DMS 273 (cell line): ENCODE measurements at regions not wholly inside any gene's neighbourhood (a gene's known extent, or its start where the extent isn't known, plus 50 kb on each side); places are given as distances from the start of the nearest gene placed in this dataset.
"Not testable (repeated sequence)": the region's sequence is repeated elsewhere in the genome, so short reads cannot be mapped to it uniquely, and the experiment has no call there.

Experiments used
- DNase-seq: peaks from one replicate; lab custom pipeline; 2025; ENCODE audit not compliant: unreplicated experiment; lab: John Stamatoyannopoulos, UW

DNA sequence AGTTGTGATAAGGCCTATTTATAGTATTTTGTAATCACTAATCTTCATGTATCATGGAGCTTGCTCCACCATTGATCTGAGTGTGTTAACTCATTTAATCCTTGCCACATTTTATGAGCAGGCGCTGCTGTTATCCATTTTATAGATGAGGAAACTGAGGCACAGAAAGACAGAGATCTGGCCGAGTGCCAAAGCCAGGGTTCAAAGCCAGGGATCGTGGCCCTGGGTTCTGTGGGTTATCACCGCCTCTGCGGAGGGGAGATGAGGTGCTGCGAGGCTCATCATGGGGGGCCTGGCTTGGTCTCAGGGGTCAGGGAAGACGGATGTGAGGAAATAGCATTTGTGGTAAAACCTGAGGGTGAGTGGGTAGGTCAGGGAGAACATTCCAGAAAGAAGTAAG lies 193.9 kb downstream of the KLRB1 start:
- DNase-seq, result not testable (repeated sequence)

GRCh38 chr12:9412459-9412858 lies 195.3 kb downstream of the KLRB1 start:
- not testable (repeated sequence) for DNase-seq

GRCh38 chr12:9411616-9412268 lies 196.0 kb downstream of the KLRB1 start:
- DNase-seq, result not testable (repeated sequence)

- not testable (repeated sequence) for DNase-seq
Measured at GRCh38 chr12:9407425-9407748, 199.2 kb upstream of the PZP start.

DNA sequence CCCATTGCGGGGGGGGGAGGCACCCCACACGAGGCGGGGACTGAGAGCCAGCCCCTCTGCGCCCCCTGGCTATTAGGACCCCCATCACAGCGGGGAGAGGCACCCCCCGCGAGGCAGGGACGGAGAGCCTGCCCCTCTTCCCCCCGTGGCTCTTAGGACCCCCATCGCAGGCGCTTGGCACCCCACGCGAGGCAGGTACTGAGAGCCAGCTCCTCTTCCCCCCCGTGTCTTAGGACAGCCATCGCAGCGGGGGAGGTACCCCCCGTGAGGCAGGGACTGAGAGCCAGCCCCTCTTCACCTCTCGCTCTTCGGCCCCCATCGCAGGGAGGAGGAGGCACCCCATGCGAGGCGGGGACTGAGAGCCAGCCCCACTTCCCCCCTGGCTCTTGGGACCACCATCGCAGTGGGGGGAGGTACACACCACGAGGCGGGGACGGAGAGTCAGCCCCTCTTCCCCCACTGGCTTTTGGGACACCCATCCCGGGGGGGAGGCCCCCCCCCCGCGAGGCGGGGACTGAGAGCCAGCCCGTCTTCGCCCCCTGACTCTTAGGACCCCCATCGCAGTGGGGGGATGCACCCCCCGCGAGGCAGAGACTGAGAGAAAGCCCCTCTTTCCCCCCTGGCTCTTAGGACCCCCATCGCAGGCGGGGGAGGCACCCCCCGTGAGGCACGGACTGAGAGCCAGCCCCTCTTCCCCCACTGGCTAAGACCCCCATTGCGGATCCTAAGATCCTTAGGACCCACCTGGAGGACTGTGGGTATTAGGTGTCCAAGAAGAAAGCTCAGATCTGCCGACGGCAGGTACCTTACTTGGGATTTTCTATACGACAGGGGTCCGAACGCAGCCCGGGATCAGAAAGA lies 198.6 kb upstream of the PZP start:
- DNase-seq, result no peak

GRCh38 chr12:9405886-9406563 lies 197.8 kb upstream of the PZP start:
- DNase-seq, result no peak

DNA sequence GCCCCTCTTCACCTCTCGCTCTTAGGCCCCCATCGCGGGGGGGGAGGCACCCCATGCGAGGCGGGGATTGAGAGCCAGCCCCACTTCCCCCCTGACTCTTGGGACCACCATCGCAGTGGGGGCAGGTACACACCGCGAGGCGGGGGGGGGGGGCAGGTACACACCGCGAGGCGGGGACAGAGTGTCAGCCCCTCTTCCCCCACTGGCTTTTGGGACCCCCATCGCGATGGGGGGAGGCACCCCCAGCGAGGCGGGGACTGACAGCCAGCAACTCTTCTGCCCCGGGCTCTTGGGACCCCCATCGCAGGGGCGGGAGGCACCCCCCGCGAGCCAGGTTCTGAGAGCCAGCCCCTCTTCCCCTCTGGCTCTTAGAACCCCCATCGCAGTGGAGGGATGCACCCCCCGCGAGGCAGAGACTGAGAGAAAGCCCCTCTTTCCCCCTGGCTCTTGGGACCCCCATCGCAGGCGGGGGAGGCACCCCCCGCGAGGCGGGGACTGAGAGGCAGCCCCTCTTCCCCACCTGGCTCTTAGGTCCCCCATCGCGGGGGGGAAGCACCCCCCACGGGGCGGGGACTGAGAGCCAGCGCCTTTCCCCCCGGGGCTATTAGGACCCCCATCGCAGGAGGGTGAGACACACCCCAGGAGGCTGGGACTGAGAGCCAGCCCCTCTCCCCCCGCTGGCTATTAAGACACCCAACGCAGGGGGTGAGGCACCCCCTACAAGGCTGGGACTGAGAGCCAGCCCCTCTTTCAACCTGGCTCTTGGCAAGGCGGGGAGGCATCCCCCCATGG lies 196.5 kb upstream of the PZP start:
- DNase-seq, result no peak

GRCh38 chr12:9404031-9404430 lies 195.8 kb upstream of the PZP start:
- DNase-seq, result no peak

DNA sequence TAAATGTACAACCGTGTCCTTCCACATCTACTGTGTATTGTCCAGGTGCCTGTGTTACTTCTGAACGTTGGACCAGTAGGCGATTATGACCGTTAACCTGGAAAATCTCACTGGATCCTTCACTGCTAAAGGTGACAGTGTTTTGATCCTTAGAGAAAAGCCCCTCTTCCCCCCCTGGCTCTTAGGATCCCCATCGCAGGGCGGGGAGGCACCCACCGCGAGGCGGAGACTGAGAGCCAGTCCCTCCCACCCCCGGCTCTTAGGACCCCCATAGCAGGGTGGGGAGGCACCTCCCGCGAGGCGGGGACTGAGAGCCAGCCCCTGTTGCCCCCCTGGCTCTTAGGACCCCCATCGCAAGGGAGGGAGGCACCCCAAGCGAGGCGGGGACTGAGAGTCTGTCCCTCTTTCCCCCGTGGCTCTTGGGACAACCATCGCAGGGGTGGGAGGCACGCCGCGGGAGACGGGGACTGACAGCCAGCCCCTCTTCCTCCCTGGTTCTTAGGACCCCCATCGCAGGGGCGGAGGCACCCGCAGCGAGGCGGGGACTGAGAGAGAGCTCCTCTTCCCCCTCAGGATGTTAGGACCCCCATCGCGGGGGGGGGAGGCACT lies 194.3 kb upstream of the PZP start:
- DNase-seq, result peak; percentile 3

- DNase-seq, result not testable (repeated sequence)
Measured at GRCh38 chr12:9396367-9396766, 188.2 kb upstream of the PZP start.

DNA sequence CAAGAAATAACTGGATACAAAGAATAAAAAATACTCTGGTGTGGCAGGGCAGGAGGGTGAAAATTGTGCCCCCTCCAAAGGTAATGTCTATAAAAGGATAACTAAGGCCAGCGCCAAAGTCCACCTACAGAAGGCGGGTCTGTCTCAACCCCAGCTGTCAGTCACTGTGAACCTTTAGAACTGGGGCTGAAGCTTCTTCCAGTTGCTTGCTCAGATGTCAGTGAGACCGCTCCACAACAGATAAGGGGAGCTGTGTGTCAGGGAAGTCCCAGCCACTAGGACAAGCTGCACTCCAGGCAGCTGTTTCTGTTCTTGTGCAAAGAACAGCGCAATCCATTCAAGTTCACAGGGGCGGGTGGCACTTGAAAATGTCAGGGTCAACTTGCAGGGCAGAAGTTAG lies 187.0 kb upstream of the PZP start:
- DNase-seq, result not testable (repeated sequence)

- DNase-seq, result no peak
Measured at GRCh38 chr12:9392842-9393241, 184.6 kb upstream of the PZP start.

DNA sequence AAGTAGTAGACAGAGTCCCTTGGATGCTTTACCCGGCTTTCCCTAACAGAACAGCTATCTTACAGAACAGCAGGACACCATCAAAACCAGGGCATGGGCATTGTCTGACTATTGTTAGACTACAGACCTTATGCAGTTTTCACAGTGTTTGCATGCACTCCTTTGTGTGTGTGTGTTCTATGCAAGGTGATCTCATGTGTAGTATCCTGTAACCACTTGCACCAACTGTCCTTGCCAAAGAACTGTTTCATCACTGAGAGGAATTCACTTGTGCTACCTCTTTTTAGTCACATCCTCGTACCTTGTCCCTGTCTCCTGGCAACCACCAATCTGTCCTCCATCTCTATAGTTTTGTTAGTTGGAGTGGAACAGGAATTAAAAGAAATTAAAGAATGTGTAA lies 183.6 kb upstream of the PZP start:
- no peak for DNase-seq

GRCh38 chr12:9390761-9391160 lies 182.6 kb upstream of the PZP start:
- no peak for DNase-seq

DNA sequence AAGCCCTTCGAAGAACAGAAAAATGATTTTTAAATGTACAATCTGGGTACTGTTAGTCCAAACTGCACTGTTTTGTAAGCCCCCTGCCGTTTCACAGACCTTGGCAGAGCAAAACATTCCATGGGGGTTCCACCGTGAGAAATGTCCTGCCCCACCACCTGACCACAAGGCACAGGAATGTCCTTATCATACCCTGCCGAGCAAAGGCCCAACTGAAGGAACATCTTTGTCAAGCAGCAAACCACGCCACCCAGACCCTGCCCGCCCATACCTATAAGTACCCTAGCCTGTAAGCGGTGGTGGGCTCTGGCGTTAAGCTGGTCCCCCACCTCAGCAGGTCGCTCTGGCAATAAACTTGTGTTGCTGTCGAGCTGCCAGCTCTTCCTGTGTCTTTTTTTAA lies 181.6 kb upstream of the PZP start:
- DNase-seq, result no peak

DNA sequence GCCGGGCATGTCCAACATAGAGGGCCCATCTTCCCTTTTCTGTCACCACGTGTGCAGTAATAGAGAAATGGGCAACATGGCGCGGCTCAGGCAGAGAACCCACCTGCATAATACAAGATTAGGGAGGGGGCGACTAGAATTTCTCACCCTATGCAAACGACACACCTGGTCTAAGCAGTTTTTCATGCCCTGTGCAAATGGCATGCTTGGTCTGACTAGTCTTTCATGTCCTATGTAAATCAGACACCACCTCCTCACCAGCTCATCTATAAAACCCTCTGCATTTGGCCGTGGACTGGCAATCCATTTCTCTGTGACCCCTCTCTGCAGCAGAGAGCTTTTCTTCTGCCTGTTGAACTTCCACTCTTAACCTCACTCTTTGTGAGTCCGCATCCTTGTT lies 180.2 kb upstream of the PZP start:
- no peak for DNase-seq

GRCh38 chr12:9387450-9387849 lies 179.3 kb upstream of the PZP start:
- DNase-seq, result no peak

DNA sequence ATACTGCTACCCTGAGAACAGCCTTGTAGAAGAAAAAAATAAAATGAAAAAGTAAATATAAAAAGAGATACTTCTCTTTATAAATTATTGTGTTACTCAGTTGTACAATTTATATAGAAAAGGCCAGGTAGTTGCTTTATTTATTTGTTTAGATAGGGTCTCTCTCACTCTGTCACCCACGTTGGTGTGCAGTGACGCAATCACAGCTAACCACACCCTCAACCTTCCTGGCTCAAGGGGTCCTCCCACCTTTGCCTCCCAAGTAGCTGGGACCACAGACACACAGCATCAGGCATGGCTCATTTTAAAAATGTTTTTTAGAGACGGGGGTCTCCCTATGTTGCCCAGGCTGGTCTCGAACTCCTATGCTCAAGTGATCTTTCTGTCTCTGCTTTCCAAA lies 175.4 kb upstream of the PZP start:
- DNase-seq, result no peak

GRCh38 chr12:9381619-9382018 lies 173.4 kb upstream of the PZP start:
- DNase-seq, result no peak

GRCh38 chr12:9380650-9381049 lies 172.5 kb upstream of the PZP start:
- no peak for DNase-seq
